Mucosa of descending colon (tissue), 3 donors: ENCODE measurements at regions not wholly inside any gene's neighbourhood (a gene's known extent, or its start where the extent isn't known, plus 50 kb on each side); places are given as distances from the start of the nearest gene placed in this dataset.

Experiments used
- ATAC-seq: fragments of 200-7000 bp; cut with Tn5 transposase; one replicate; pipeline ENCODE4 v1.9.1; 2020; ENCODE audit warnings: mild to moderate bottlenecking, moderate library complexity
- DNase-seq, 3 donors: peaks; one replicate each; pipeline ENCODE4 v3.0.0-alpha.2; 2020
- H3K36me3 ChIP-seq: fragments of 200-600 bp; one replicate; pipeline ENCODE4 v1.8.0; 2021; ENCODE audit warnings: low read depth, mild to moderate bottlenecking
- H3K4me1 ChIP-seq: fragments of 200-600 bp; one replicate; pipeline ENCODE4 v1.8.0; 2021; ENCODE audit warnings: low read depth, mild to moderate bottlenecking
- H3K4me3 ChIP-seq: fragments of 200-600 bp; one replicate; pipeline ENCODE4 v1.8.0; 2021; ENCODE audit warnings: mild to moderate bottlenecking
- H3K9me3 ChIP-seq: fragments of 200-600 bp; one replicate; pipeline ENCODE4 v1.8.0; 2021; ENCODE audit warnings: mild to moderate bottlenecking
- intact Hi-C, 2 donors: fragments of 100-400 bp; cut with DNase I in 1 of 2; cut with micrococcal nuclease in 1 of 2; formaldehyde crosslinking; loops; one replicate each; pipeline versions ENCODE4 v1.11.0 to v1.11.1; 2022; cut with DNase I, micrococcal nuclease
- TF ChIP-seq, protein P1 (sequence below): fragments of 200-600 bp; IDR thresholded peaks from one replicate; pipeline ENCODE4 v1.8.0; 2022; ENCODE audit warnings: antibody characterized with exemption, mild to moderate bottlenecking
- donor health status: DM: no; HTN: no; CAD: no; lungs with moderate emphysema.
- donor health status: DM: no; HTN: no; CAD: no.
- donor health status: DM: no; HTN: yes; CAD: no.

DNA sequence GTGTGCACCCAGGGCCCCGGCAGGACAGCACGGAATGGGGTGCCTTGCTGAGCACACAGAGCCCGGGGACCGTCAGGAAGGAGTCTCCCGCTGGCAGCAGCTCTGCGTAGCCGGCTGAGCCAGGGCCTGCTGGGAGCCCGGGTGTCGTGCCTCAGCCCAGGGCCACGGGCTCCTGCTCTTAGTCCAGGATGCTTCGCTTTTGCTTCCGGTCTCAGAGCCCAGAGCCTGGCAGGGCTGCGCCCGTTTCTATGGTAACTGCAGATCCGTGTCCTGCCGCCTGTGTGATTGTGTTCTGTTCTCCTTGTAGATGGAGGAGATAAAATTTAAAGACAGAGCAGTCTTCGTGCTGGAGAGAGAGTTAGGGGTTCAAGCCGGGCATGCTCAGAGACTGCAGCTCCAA lies 53.7 kb upstream of the DPYSL4 start:
- Histone ChIP-seq H3K9me3 (no peaks in the 10 kb centered on the region), H3K4me1 (no peaks in the 10 kb centered on the region), H3K36me3 (no peaks in the 10 kb centered on the region), H3K4me3 (no peak overlapping the region)
- ATAC-seq = no peak
- intact Hi-C loops = no loop called here
- peak in 1 of 3 donors; percentile 9 for DNase-seq
- TF ChIP-seq, protein P1, sequence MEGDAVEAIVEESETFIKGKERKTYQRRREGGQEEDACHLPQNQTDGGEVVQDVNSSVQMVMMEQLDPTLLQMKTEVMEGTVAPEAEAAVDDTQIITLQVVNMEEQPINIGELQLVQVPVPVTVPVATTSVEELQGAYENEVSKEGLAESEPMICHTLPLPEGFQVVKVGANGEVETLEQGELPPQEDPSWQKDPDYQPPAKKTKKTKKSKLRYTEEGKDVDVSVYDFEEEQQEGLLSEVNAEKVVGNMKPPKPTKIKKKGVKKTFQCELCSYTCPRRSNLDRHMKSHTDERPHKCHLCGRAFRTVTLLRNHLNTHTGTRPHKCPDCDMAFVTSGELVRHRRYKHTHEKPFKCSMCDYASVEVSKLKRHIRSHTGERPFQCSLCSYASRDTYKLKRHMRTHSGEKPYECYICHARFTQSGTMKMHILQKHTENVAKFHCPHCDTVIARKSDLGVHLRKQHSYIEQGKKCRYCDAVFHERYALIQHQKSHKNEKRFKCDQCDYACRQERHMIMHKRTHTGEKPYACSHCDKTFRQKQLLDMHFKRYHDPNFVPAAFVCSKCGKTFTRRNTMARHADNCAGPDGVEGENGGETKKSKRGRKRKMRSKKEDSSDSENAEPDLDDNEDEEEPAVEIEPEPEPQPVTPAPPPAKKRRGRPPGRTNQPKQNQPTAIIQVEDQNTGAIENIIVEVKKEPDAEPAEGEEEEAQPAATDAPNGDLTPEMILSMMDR = no peak

DNA sequence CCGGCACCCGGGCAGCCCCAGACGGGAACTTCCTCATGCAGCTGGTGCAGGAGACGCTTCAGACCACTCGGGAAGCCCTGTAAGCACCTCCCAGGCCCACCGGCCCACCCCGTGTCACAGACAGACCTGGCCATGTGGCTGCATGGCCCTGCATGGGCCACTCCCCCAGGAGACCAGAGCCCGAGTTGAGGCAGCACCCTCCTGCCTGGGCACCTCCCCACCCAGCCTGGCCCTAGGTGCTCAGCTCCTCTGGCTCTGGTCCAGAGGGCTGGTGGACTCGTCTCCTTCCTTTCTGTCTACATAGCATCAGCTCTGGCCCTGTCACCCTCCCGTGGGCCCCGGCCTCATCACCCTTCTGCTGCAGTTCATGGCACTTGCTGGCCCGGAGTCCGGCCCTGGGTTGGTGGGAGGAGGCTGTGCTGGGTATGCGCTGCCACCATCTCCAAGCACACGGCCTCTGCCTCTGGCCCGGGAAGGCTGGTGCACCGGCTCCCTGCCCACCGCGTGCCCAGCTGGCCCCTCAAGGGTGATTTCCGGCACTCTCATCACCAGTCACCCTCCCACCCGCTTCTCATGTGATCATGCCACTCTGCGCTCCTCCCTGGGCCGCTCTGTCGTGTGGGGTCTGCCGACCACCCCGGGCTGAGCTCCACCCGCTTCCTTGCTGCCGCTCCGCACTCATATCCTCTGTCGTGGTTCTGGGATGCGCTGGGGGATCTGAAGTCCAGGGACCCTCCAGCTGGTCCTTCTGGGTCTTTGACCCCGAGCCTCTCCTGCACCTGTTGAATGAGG lies 53.1 kb upstream of the DPYSL4 start:
- TF ChIP-seq, protein P1 = no peak
- Histone ChIP-seq H3K36me3 (no peaks in the 10 kb centered on the region), H3K9me3 (no peaks in the 10 kb centered on the region), H3K4me3 (no peak overlapping the region), H3K4me1 (no peaks in the 10 kb centered on the region)
- DNase-seq (peak in 2 of 3 donors; percentile 8 to 41), ATAC-seq (no peak)
- intact Hi-C loops = no loop called here

DNA sequence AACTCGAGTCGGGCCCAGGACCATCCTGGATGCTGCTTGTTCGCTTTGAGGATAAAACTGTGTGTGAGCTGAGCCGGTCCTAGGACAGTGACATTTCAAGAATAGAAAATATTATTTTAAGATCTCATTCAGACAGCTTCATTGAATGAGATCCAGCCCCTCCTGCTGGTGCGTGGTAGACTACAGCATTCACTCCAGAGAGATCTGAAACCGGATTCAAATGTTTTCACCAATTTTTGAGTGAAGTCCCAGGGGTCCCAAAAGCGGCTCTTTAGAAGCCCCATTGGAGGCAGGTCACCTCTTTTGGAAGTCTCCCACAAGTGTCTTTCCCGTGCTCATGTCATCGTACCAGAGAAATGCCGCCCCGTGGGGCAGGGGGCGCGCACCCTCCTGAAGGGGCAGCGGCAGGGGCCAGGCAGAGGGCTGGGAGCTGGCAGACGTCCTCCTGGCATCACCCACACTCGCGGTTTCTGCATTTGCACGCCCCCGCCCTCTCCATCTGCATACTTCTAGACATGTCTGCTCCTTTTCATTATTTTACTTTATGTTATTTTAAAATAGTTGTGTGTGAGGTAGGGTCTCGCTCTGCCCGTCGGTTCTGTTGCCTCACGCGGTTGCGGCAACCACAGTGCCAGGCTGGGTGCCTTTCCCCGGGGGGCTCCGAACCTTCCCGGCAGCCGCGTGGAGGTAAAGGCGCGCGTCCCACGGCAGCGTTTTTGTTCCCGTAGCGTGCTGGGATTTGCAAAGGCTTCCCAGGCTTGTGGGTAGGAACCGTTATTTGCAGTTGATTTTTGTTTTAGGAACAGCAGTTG lies 52.3 kb upstream of the DPYSL4 start:
- intact Hi-C loops = no loop called here
- H3K36me3 ChIP-seq = no peaks in the 10 kb centered on the region
- TF ChIP-seq, protein P1 = no peak

DNA sequence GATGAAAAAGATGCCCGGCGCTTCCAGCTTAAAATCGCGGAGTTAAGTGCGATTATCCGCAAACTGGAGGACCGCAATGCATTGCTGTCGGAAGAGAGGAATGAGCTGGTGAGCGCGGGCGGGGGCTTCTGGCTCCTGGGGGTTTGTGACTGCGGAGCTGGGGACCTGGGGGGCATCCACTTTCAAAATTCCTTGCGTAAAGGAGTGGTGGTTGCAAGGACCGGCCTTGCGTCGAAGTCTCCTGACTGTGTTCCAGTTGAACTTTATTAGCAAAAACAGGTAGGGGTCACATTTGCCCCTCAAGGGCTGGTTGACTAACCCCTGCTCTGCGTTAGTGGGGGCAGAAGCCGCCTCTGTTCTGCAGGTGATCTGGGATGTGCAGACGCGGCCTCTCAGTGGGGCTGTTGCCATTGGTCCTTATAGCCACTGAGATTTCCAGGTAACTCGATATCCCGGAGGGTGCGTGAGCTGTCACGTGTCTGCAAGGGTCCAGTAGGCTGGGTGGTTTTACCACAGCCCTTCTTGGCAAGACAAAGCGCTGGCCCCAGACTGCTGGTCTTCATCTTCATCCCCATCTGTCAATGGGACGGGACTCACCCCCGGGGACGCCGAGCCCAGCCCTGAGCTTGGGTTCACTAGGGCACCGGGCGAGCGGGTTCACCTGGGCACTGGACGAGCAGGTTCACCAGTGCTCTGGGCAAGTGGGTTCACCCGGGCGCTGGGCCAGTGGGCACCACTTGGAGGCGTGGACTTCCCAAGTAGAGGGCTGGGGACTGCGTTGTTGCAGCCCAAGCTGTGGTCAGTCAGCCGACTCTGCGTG lies 51.5 kb upstream of the DPYSL4 start:
- Histone ChIP-seq H3K9me3 (no peaks in the 10 kb centered on the region), H3K36me3 (no peaks in the 10 kb centered on the region), H3K4me1 (no peaks in the 10 kb centered on the region), H3K4me3 (no peak overlapping the region)
- TF ChIP-seq, protein P1 = no peak
- intact Hi-C loops = no loop called here
- peak in 2 of 3 donors; percentile 9 to 38 for DNase-seq
- ATAC-seq = no peak

More for the DNA sequence above, 52.3 kb upstream of the DPYSL4 start:
- no peaks in the 10 kb centered on the region for H3K4me1 ChIP-seq
- no peak overlapping the region for H3K4me3 ChIP-seq
- DNase-seq (peak in 2 of 3 donors; percentile 4 to 30), ATAC-seq (no peak)
- no peaks in the 10 kb centered on the region for H3K9me3 ChIP-seq

DNA sequence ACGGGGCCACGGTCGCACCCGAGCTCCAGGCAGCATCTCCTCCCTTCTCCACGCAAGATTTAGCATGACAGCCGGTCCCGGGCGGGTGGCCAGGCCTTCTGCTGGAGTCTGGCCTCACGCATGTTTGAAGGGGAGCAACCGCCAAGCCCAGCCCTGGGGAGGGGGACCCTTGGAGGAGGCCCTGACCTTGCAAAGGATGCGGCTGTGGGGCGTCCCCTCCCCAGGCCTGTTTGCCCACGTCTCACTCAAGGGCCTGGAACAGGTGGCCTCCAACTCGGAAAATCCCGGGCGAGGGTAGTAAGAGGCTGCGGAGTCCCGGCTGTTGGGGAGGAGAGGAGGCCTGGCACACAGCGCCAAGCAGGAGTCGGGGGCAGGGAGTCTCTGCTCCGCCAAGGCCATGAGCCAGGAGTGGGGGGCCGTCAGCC lies 50.6 kb upstream of the DPYSL4 start:
- H3K9me3 ChIP-seq = no peaks in the 10 kb centered on the region
- DNase-seq (peak in 2 of 3 donors; percentile 7 to 33), ATAC-seq (no peak)
- H3K4me3 ChIP-seq = no peak overlapping the region
- TF ChIP-seq, protein P1 = no peak
- intact Hi-C loops = no loop called here
- no peaks in the 10 kb centered on the region for H3K4me1 ChIP-seq
- H3K36me3 ChIP-seq = no peaks in the 10 kb centered on the region
